ENCODE measurements at regions not wholly inside any gene's neighbourhood (a gene's known extent, or its start where the extent isn't known, plus 50 kb on each side); places are given as distances from the start of the nearest gene placed in this dataset.

DNA sequence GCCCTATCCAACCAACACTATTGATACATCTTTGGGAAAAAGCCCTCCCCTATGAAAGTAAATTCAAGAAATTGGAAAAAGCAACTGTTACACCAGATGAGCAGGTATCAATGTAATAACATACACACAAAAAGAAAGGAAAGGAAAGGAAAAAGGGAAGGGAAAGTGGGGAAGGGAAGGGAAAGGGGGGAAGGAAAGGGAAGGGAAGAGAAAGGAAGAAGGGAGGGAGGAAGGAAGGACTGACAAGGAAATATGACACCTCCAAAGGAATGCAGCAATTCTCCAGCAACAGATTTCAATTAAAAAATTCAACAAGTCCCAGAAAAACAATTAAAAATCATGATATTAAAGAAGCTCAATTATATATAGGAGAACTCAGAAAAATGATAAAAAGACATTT, 176.9 kb upstream of the OPRM1 start:
- H2AFZ ChIP-seq (ENCODE audit: control insufficient read depth, low read length): no peak overlapping the region
- no peaks in the 10 kb centered on the region for H4K20me1 ChIP-seq (ENCODE audit: control insufficient read depth, extremely low read depth, insufficient read depth, low read length)
- H3K9me1 ChIP-seq (ENCODE audit: control insufficient read depth, extremely low read depth, insufficient read depth, low read length): no peaks in the 10 kb centered on the region
- H3K4me1 ChIP-seq (ENCODE audit: control insufficient read depth, extremely low read depth, insufficient read depth, low read length): no peaks in the 10 kb centered on the region
- DNase-seq (ENCODE audit: low read depth, low spot score) (no peak), FAIRE-seq (no peak)
- no peak overlapping the region for H3K27ac ChIP-seq (ENCODE audit: control insufficient read depth, insufficient read depth, low read length)
- no peaks in the 10 kb centered on the region for H3K36me3 ChIP-seq (ENCODE audit: control insufficient read depth in 2 of 2, extremely low read depth in 1 of 2, insufficient read depth in 2 of 2, low read length in 2 of 2)
- dilution Hi-C loops (cut with MboI; ENCODE audit: extremely low pct_ligation_motif_present, low sequenced_read_pairs): no loop called here
- H3K9ac ChIP-seq (ENCODE audit: control insufficient read depth, extremely low read depth, insufficient read depth, low read length): no peak overlapping the region
- H3K9me3 ChIP-seq (ENCODE audit: control insufficient read depth, low read depth, low read length): no peaks in the 10 kb centered on the region
- no peaks in the 10 kb centered on the region for H3K27me3 ChIP-seq (ENCODE audit: control insufficient read depth, extremely low read depth, insufficient read depth, low read length)
- no peaks in the 10 kb centered on the region for H3K79me2 ChIP-seq (ENCODE audit: control insufficient read depth, insufficient read depth, low read length)
- no peak overlapping the region for H3K4me2 ChIP-seq (ENCODE audit: control insufficient read depth, extremely low read depth, insufficient read depth, low read depth, low read length)
- TF ChIP-seq EZH2 (IDR thresholded peaks at IDR 0.05; ENCODE audit: low read length): no peak
- TF ChIP-seq, protein P1, sequence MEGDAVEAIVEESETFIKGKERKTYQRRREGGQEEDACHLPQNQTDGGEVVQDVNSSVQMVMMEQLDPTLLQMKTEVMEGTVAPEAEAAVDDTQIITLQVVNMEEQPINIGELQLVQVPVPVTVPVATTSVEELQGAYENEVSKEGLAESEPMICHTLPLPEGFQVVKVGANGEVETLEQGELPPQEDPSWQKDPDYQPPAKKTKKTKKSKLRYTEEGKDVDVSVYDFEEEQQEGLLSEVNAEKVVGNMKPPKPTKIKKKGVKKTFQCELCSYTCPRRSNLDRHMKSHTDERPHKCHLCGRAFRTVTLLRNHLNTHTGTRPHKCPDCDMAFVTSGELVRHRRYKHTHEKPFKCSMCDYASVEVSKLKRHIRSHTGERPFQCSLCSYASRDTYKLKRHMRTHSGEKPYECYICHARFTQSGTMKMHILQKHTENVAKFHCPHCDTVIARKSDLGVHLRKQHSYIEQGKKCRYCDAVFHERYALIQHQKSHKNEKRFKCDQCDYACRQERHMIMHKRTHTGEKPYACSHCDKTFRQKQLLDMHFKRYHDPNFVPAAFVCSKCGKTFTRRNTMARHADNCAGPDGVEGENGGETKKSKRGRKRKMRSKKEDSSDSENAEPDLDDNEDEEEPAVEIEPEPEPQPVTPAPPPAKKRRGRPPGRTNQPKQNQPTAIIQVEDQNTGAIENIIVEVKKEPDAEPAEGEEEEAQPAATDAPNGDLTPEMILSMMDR (optimal IDR thresholded peaks at IDR 0.05 in 1 of 3, IDR thresholded peaks at IDR 0.05 in 1 of 3, conservative IDR thresholded peaks at IDR 0.05 in 1 of 3; ENCODE audit: extremely low read depth in 1 of 3, insufficient read depth in 2 of 3, low read length in 3 of 3): no peak
- no peak overlapping the region for H3K4me3 ChIP-seq (ENCODE audit: control insufficient read depth in 2 of 3, extremely low read depth in 1 of 3, insufficient read depth in 2 of 3, low read depth in 1 of 3, low read length in 3 of 3)

GRCh38 chr6:153858529-153858928, 180.5 kb upstream of the OPRM1 start:
- Histone ChIP-seq H3K4me2 (ENCODE audit: control insufficient read depth, extremely low read depth, insufficient read depth, low read depth, low read length) (no peak overlapping the region), H3K9me3 (ENCODE audit: control insufficient read depth, low read depth, low read length) (no peaks in the 10 kb centered on the region), H3K36me3 (ENCODE audit: control insufficient read depth in 2 of 2, extremely low read depth in 1 of 2, insufficient read depth in 2 of 2, low read length in 2 of 2) (no peaks in the 10 kb centered on the region), H4K20me1 (ENCODE audit: control insufficient read depth, extremely low read depth, insufficient read depth, low read length) (no peaks in the 10 kb centered on the region), H3K9me1 (ENCODE audit: control insufficient read depth, extremely low read depth, insufficient read depth, low read length) (no peaks in the 10 kb centered on the region), H3K9ac (ENCODE audit: control insufficient read depth, extremely low read depth, insufficient read depth, low read length) (no peak overlapping the region), H3K27ac (ENCODE audit: control insufficient read depth, insufficient read depth, low read length) (no peak overlapping the region), H3K79me2 (ENCODE audit: control insufficient read depth, insufficient read depth, low read length) (no peaks in the 10 kb centered on the region), H3K27me3 (ENCODE audit: control insufficient read depth, extremely low read depth, insufficient read depth, low read length) (no peaks in the 10 kb centered on the region), H3K4me1 (ENCODE audit: control insufficient read depth, extremely low read depth, insufficient read depth, low read length) (no peaks in the 10 kb centered on the region), H3K4me3 (ENCODE audit: control insufficient read depth in 2 of 3, extremely low read depth in 1 of 3, insufficient read depth in 2 of 3, low read depth in 1 of 3, low read length in 3 of 3) (no peak overlapping the region), H2AFZ (ENCODE audit: control insufficient read depth, low read length) (no peak overlapping the region)
- dilution Hi-C loops (cut with MboI; ENCODE audit: extremely low pct_ligation_motif_present, low sequenced_read_pairs): no loop called here
- FAIRE-seq: no peak
- no peak for DNase-seq (ENCODE audit: low read depth, low spot score)
- no peak for TF ChIP-seq EZH2 (IDR thresholded peaks at IDR 0.05; ENCODE audit: low read length)
- TF ChIP-seq, protein P1 (optimal IDR thresholded peaks at IDR 0.05 in 1 of 3, IDR thresholded peaks at IDR 0.05 in 1 of 3, conservative IDR thresholded peaks at IDR 0.05 in 1 of 3; ENCODE audit: extremely low read depth in 1 of 3, insufficient read depth in 2 of 3, low read length in 3 of 3): no peak

All from keratinocyte (primary cell).